ENCODE measurements at regions not wholly inside any gene's neighbourhood (a gene's known extent, or its start where the extent isn't known, plus 50 kb on each side); places are given as distances from the start of the nearest gene placed in this dataset.

GRCh38 chr17:72359274-72359673 lies 238.5 kb downstream of the SOX9 start:
- TF ChIP-seq, protein P1, sequence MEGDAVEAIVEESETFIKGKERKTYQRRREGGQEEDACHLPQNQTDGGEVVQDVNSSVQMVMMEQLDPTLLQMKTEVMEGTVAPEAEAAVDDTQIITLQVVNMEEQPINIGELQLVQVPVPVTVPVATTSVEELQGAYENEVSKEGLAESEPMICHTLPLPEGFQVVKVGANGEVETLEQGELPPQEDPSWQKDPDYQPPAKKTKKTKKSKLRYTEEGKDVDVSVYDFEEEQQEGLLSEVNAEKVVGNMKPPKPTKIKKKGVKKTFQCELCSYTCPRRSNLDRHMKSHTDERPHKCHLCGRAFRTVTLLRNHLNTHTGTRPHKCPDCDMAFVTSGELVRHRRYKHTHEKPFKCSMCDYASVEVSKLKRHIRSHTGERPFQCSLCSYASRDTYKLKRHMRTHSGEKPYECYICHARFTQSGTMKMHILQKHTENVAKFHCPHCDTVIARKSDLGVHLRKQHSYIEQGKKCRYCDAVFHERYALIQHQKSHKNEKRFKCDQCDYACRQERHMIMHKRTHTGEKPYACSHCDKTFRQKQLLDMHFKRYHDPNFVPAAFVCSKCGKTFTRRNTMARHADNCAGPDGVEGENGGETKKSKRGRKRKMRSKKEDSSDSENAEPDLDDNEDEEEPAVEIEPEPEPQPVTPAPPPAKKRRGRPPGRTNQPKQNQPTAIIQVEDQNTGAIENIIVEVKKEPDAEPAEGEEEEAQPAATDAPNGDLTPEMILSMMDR (conservative IDR thresholded peaks at IDR 0.05; ENCODE audit: low read length), result no peak
- TF ChIP-seq EZH2phosphoT487 (IDR thresholded peaks at IDR 0.05; ENCODE audit: borderline replicate concordance), result no peak

Data from Loucy (cell line).